Liver (tissue), 8 donors: ENCODE measurements at regions not wholly inside any gene's neighbourhood (a gene's known extent, or its start where the extent isn't known, plus 50 kb on each side); places are given as distances from the start of the nearest gene placed in this dataset.

ENCODE experiments used
- DNase-seq: peaks from one replicate; pipeline ENCODE4 v3.0.0-alpha.2; 2017; ENCODE audit warnings: low spot score
- H3K27ac ChIP-seq, 2 donors: one replicate each; pipeline ENCODE4 v1.7.0; 2013; ENCODE audit warnings: inconsistent platforms in 2 of 2, low read length in 2 of 2, control low read depth in 1 of 2, low read depth in 1 of 2, mild to moderate bottlenecking in 1 of 2
- H3K27me3 ChIP-seq, 4 donors: one replicate each; pipeline versions ENCODE4 v1.6.1 to v1.7.0; 2013; ENCODE audit warnings: low read length in 3 of 4, inconsistent platforms in 1 of 4, mild to moderate bottlenecking in 1 of 4, moderate library complexity in 1 of 4; ENCODE audit not compliant: control insufficient read depth in 4 of 4, insufficient read depth in 4 of 4
- H3K36me3 ChIP-seq, 4 donors: one replicate each; pipeline versions ENCODE4 v1.6.1 to v1.7.0; 2013; ENCODE audit warnings: low read length in 3 of 4, mild to moderate bottlenecking in 3 of 4, low read depth in 1 of 4, moderate library complexity in 1 of 4; ENCODE audit not compliant: control insufficient read depth in 4 of 4, insufficient read depth in 3 of 4
- H3K4me1 ChIP-seq, 4 donors: one replicate each; pipeline versions ENCODE4 v1.6.1 to v1.7.0; 2013; ENCODE audit warnings: low read length in 3 of 4, mild to moderate bottlenecking in 3 of 4, moderate library complexity in 1 of 4; ENCODE audit not compliant: control insufficient read depth in 4 of 4, insufficient read depth in 4 of 4
- H3K4me3 ChIP-seq, 3 donors: one replicate each; pipeline versions ENCODE4 v1.6.1 to v1.7.0; 2013; ENCODE audit warnings: low read length in 3 of 3, control low read depth in 1 of 3, low read depth in 1 of 3, mild to moderate bottlenecking in 1 of 3
- H3K9ac ChIP-seq, 2 donors: one replicate each; pipeline ENCODE4 v1.7.0; 2013; ENCODE audit warnings: low read length in 2 of 2, mild to moderate bottlenecking in 2 of 2, moderate library complexity in 2 of 2, control low read depth in 1 of 2, low read depth in 1 of 2
- H3K9me3 ChIP-seq, 4 donors: one replicate each; pipeline versions ENCODE4 v1.6.1 to v1.7.0; 2013; ENCODE audit warnings: low read length in 3 of 4; ENCODE audit not compliant: control insufficient read depth in 4 of 4
- ATF3 ChIP-seq: IDR thresholded peaks from 2 replicates; pipeline ENCODE4 v1.6.1; 2016; ENCODE audit warnings: antibody characterized with exemption
- CTCF ChIP-seq: fragments of 150-350 bp; IDR thresholded peaks from 2 replicates; pipeline ENCODE4 v1.5.1; 2017; ENCODE audit warnings: improper control_type of control experiment, low read depth, low read length; ENCODE audit not compliant: missing input control
- EGR1 ChIP-seq, 2 donors: IDR thresholded peaks; 2 replicates each; pipeline ENCODE4 v1.6.1; 2016 to 2018; ENCODE audit warnings: antibody characterized with exemption in 2 of 2, low read depth in 2 of 2
- FOXA1 ChIP-seq: IDR thresholded peaks from 2 replicates; pipeline ENCODE4 v1.6.1; 2016; ENCODE audit warnings: antibody characterized with exemption
- FOXA2 ChIP-seq: IDR thresholded peaks from 2 replicates; pipeline ENCODE4 v1.6.1; 2016; ENCODE audit warnings: antibody characterized with exemption
- GABPA ChIP-seq, 2 donors: IDR thresholded peaks in 1 of 2; conservative IDR thresholded peaks in 1 of 2; 2 replicates each; pipeline ENCODE4 v1.6.1; 2016; ENCODE audit warnings: antibody characterized with exemption in 2 of 2, mild to moderate bottlenecking in 1 of 2, moderate library complexity in 1 of 2
- HNF4A ChIP-seq, 2 donors: conservative IDR thresholded peaks; 2 replicates each; pipeline ENCODE4 v1.6.1; 2016; ENCODE audit warnings: antibody characterized with exemption in 2 of 2, mild to moderate bottlenecking in 2 of 2
- HNF4G ChIP-seq: IDR thresholded peaks from 2 replicates; pipeline ENCODE4 v1.6.1; 2016; ENCODE audit warnings: antibody characterized with exemption
- JUND ChIP-seq, 2 donors: IDR thresholded peaks; 2 replicates each; pipeline ENCODE4 v1.6.1; 2016; ENCODE audit warnings: antibody characterized with exemption in 2 of 2
- MAX ChIP-seq: IDR thresholded peaks from 2 replicates; pipeline ENCODE4 v1.6.1; 2016; ENCODE audit warnings: antibody characterized with exemption
- NR2F2 ChIP-seq: IDR thresholded peaks from 2 replicates; pipeline ENCODE4 v1.6.1; 2016; ENCODE audit warnings: antibody characterized with exemption
- RAD21 ChIP-seq, 2 donors: IDR thresholded peaks; 2 replicates each; pipeline ENCODE4 v1.6.1; 2016; ENCODE audit warnings: antibody characterized with exemption in 2 of 2, mild to moderate bottlenecking in 2 of 2
- REST ChIP-seq: IDR thresholded peaks from 2 replicates; pipeline ENCODE4 v1.6.1; 2016; ENCODE audit warnings: antibody characterized with exemption, mild to moderate bottlenecking
- RXRA ChIP-seq, 2 donors: IDR thresholded peaks; 2 replicates each; pipeline ENCODE4 v1.6.1; 2017 to 2018; ENCODE audit warnings: antibody characterized with exemption in 2 of 2, mild to moderate bottlenecking in 1 of 2
- SP1 ChIP-seq: IDR thresholded peaks from 2 replicates; pipeline ENCODE4 v1.6.1; 2018; ENCODE audit warnings: antibody characterized with exemption, mild to moderate bottlenecking
- TAF1 ChIP-seq: conservative IDR thresholded peaks from 2 replicates; pipeline ENCODE4 v1.6.1; 2016; ENCODE audit warnings: antibody characterized with exemption, mild to moderate bottlenecking
- YY1 ChIP-seq: IDR thresholded peaks from 2 replicates; pipeline ENCODE4 v1.6.1; 2016; ENCODE audit warnings: antibody characterized with exemption, mild to moderate bottlenecking
- ZBTB33 ChIP-seq: IDR thresholded peaks from 2 replicates; pipeline ENCODE4 v1.6.1; 2016; ENCODE audit warnings: antibody characterized with exemption
- WGBS: extraction: QIAGEN DNeasy Blood & Tissue Kit; methylation state at CpG from one replicate; pipeline ENCODE4 v1.1.7; 2013; 5-methylcytosine and 5-hydroxymethylcytosine counted together
- donor health status: healthy.
- donor health status: healthy.
- donor health status: healthy.
- donor health status: healthy.
- donor health status: healthy.

- no peak for DNase-seq
- Histone ChIP-seq H3K9ac (no peak overlapping the region), H3K27ac (no peak overlapping the region), H3K4me3 (no peak overlapping the region), H3K4me1 (no peaks in the 10 kb centered on the region), H3K9me3 (no peaks in the 10 kb centered on the region), H3K27me3 (no peaks in the 10 kb centered on the region), H3K36me3 (no peaks in the 10 kb centered on the region)
- WGBS: 78% methylated on average over 2 of the region's 2 CpGs
- TF ChIP-seq FOXA2 (no peak), ATF3 (no peak), NR2F2 (no peak), ZBTB33 (no peak), RXRA (IDR thresholded peaks at IDR 0.05) (no peak), EGR1 (IDR thresholded peaks at IDR 0.05; ENCODE audit: low read depth in 2 of 2) (no peak), RAD21 (IDR thresholded peaks at IDR 0.05) (no peak), YY1 (no peak), CTCF (no peak), GABPA (IDR thresholded peaks at IDR 0.05 in 1 of 2, conservative IDR thresholded peaks at IDR 0.05 in 1 of 2) (no peak), HNF4G (no peak), TAF1 (no peak), FOXA1 (no peak), JUND (IDR thresholded peaks at IDR 0.05) (no peak), MAX (no peak)
Observed at GRCh38 chr7:142470544-142470830, 212.6 kb upstream of the PRSS58 start.

GRCh38 chr7:142469696-142470543 is 212.1 kb upstream of the PRSS58 start:
- H3K4me1 ChIP-seq: no peaks in the 10 kb centered on the region
- DNase-seq: no peak
- H3K4me3 ChIP-seq: no peak overlapping the region
- no peaks in the 10 kb centered on the region for H3K36me3 ChIP-seq
- 80% methylated on average over 11 of the region's 11 CpGs for WGBS
- H3K27ac ChIP-seq: no peak overlapping the region
- H3K9ac ChIP-seq: no peak overlapping the region
- no peaks in the 10 kb centered on the region for H3K9me3 ChIP-seq
- no peaks in the 10 kb centered on the region for H3K27me3 ChIP-seq
- TF ChIP-seq FOXA1: no peak
- no peak for TF ChIP-seq YY1
- TF ChIP-seq EGR1 (IDR thresholded peaks at IDR 0.05; ENCODE audit: low read depth in 2 of 2): no peak
- no peak for TF ChIP-seq RAD21 (IDR thresholded peaks at IDR 0.05)
- no peak for TF ChIP-seq SP1
- no peak for TF ChIP-seq ATF3
- TF ChIP-seq REST: no peak
- TF ChIP-seq FOXA2: no peak
- no peak for TF ChIP-seq MAX
- no peak for TF ChIP-seq GABPA (IDR thresholded peaks at IDR 0.05 in 1 of 2, conservative IDR thresholded peaks at IDR 0.05 in 1 of 2)
- no peak for TF ChIP-seq HNF4G
- no peak for TF ChIP-seq NR2F2
- TF ChIP-seq RXRA (IDR thresholded peaks at IDR 0.05): no peak
- TF ChIP-seq HNF4A (conservative IDR thresholded peaks at IDR 0.05): no peak
- TF ChIP-seq ZBTB33: no peak
- TF ChIP-seq TAF1: no peak
- no peak for TF ChIP-seq JUND (IDR thresholded peaks at IDR 0.05)
